DOHH2 (cell line): ENCODE measurements at regions not wholly inside any gene's neighbourhood (a gene's known extent, or its start where the extent isn't known, plus 50 kb on each side); places are given as distances from the start of the nearest gene placed in this dataset.

Experiments
- CTCF ChIP-seq: fragments of 200-600 bp; sonication (generic); IDR thresholded peaks from one replicate; pipeline ENCODE4 v1.5.1; 2014; ENCODE audit warnings: antibody characterized with exemption, mild to moderate bottlenecking, low read depth, low read length; ENCODE audit not compliant: poor library complexity, severe bottlenecking
- EZH2phosphoT487 ChIP-seq: fragments of 200-600 bp; sonication (generic); IDR thresholded peaks from 2 replicates; pipeline ENCODE4 v1.6.1; 2017; ENCODE audit warnings: borderline replicate concordance, mild to moderate bottlenecking, antibody characterized with exemption, low read length, moderate library complexity, mixed read lengths

DNA sequence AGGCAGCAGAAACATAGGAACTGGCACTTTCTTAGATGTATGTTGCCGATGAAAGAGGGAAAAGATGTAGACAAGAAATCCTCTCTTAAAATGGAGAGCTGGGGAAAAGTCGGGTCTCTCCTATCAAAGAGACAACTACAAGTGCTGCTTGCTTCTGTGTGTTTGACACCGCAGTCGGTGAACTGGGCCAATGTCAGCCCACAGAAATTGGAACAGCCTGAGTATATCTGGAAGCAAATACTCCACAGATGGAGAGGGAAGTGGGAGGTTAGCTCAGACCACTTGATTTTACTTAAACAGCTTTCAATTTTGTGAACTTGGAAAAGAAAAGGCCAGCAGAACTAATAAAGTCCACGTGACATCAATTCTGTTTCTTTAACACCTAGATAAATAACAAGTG lies 230.9 kb upstream of the FAT1 start:
- TF ChIP-seq CTCF (no peak), EZH2phosphoT487 (no peak)
